Activated naive CD4-positive, alpha-beta T cell treated with anti-CD3 and anti-CD28 coated beads, Interleukin-2, amount 50 U/mL, for 72 hours (primary cell): ENCODE measurements at regions not wholly inside any gene's neighbourhood (a gene's known extent, or its start where the extent isn't known, plus 50 kb on each side); places are given as distances from the start of the nearest gene placed in this dataset.
"Not testable (repeated sequence)": the region's sequence is repeated elsewhere in the genome, so short reads cannot be mapped to it uniquely, and the experiment has no call there.

Experiments
- ATAC-seq, 2 donors: fragments of 150-1000 bp; cut with Tn5 transposase; 2 replicates each; pipeline ENCODE4 v1.10.0; 2021; ENCODE audit warnings: mild to moderate bottlenecking in 2 of 2, moderate library complexity in 2 of 2
- DNase-seq, 2 donors: peaks; one replicate each; pipeline ENCODE4 v3.0.0; 2021 to 2022; ENCODE audit warnings: low spot score in 2 of 2
- H3K27ac Mint-ChIP-seq, 2 donors: one replicate each; pipeline ENCODE4 v1.8.0; 2022; ENCODE audit warnings: mild to moderate bottlenecking in 2 of 2, mixed read lengths in 2 of 2
- H3K36me3 Mint-ChIP-seq, 2 donors: one replicate each; pipeline ENCODE4 v1.8.0; 2022; ENCODE audit warnings: mixed read lengths in 2 of 2
- H3K9me3 Mint-ChIP-seq, 2 donors: one replicate each; pipeline ENCODE4 v1.8.0; 2022; ENCODE audit warnings: mixed read lengths in 2 of 2

GRCh38 chr7:21326241-21326640 is 101.6 kb upstream of the SP4 start:
- no peaks in the 10 kb centered on the region for H3K9me3 Mint-ChIP-seq

GRCh38 chr7:21326921-21327320 is 101.0 kb upstream of the SP4 start:
- H3K36me3 Mint-ChIP-seq = no peaks in the 10 kb centered on the region
- ATAC-seq (no peak), DNase-seq (no peak)
- no peak overlapping the region for H3K27ac Mint-ChIP-seq
- H3K9me3 Mint-ChIP-seq = no peaks in the 10 kb centered on the region

More at GRCh38 chr7:21326241-21326640, 101.6 kb upstream of the SP4 start:
- no peaks in the 10 kb centered on the region for H3K36me3 Mint-ChIP-seq
- DNase-seq = no peak
- no peak for ATAC-seq
- no peak overlapping the region for H3K27ac Mint-ChIP-seq

- H3K27ac Mint-ChIP-seq = no peak overlapping the region
- ATAC-seq (peak in 1 of 2 donors; percentile 44), DNase-seq (no peak)
- no peaks in the 10 kb centered on the region for H3K9me3 Mint-ChIP-seq
- H3K36me3 Mint-ChIP-seq = no peaks in the 10 kb centered on the region
These were observed 100.2 kb upstream of the SP4 start for GRCh38 chr7:21327422-21328409.

GRCh38 chr7:21330462-21331178 is 97.3 kb upstream of the SP4 start:
- H3K27ac Mint-ChIP-seq = no peak overlapping the region
- DNase-seq (no peak), ATAC-seq (no peak)
- peaks cover 0 to 2% of the 10 kb centered on the region in 2 donors for H3K36me3 Mint-ChIP-seq
- peaks cover 0 to under 1% of the 10 kb centered on the region in 2 donors for H3K9me3 Mint-ChIP-seq

GRCh38 chr7:21334906-21335305 is 93.0 kb upstream of the SP4 start:
- Mint-ChIP-seq H3K9me3 (peaks cover 2 to 13% of the 10 kb centered on the region in 2 donors), H3K27ac (no peak overlapping the region), H3K36me3 (peaks cover 13 to 24% of the 10 kb centered on the region in 2 donors)
- no peak for ATAC-seq
- no peak for DNase-seq

DNA sequence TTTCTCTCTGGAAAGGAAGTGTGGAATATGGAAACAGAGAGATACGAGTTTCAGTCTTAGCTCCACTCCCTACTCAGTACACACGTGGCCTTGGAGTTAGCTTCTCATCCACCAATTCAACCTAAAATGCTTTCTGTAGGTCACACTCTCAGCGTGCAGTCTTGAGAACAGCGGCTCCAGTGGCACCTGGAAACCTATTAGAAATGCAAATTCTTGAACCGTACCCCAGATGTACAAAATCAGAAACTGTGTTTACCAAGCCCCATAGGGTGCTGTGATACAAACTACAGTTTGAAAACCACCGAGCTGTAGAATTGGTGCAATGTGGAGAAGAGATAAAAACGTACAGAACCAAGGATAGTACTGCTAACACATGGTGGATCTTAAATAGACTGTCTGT is 91.1 kb upstream of the SP4 start:
- DNase-seq = no peak
- Mint-ChIP-seq H3K27ac (no peak overlapping the region), H3K36me3 (peaks cover 24 to 36% of the 10 kb centered on the region in 2 donors), H3K9me3 (peaks cover 6 to 23% of the 10 kb centered on the region in 2 donors)
- ATAC-seq = no peak

- H3K9me3 Mint-ChIP-seq = peaks cover 12 to 32% of the 10 kb centered on the region in 2 donors
These were observed 89.1 kb upstream of the SP4 start for GRCh38 chr7:21338728-21339164.

DNA sequence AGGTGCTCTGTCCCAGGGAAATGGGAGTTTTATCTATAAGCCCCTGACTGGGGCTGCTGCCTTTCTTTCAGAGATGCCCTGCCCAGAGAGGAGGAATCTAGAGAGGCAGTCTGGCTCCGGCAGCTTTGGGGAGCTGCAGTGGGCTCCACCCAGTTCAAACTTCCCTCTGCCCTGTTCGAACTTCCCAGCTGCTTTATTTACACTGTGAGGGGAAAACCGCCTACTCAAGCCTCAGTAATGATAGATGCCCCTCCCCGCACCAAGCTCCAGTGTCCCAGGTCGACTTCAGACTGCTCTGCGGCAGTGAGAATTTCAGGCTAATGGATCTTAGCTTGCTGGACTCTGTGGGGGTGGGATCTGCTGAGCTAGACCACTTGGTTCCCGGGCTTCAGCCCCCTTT is 83.0 kb upstream of the SP4 start:
- Mint-ChIP-seq H3K36me3 (peaks cover 16 to 31% of the 10 kb centered on the region in 2 donors), H3K9me3 (peaks cover 15 to 23% of the 10 kb centered on the region in 2 donors)
- DNase-seq, ATAC-seq, H3K27ac Mint-ChIP-seq: not testable (repeated sequence)

More at GRCh38 chr7:21338728-21339164, 89.1 kb upstream of the SP4 start:
- DNase-seq (peak; percentile 53 to 65), ATAC-seq (peak; percentile 97 to 99)
- Mint-ChIP-seq H3K27ac (peak overlapping the region; percentile 81 to 82), H3K36me3 (peaks cover 29 to 50% of the 10 kb centered on the region in 2 donors)

GRCh38 chr7:21345361-21345760 is 82.5 kb upstream of the SP4 start:
- Mint-ChIP-seq H3K9me3 (peaks cover 10 to 18% of the 10 kb centered on the region in 2 donors), H3K27ac (no peak overlapping the region), H3K36me3 (peaks cover 12 to 26% of the 10 kb centered on the region in 2 donors)
- ATAC-seq = no peak
- no peak for DNase-seq

- Mint-ChIP-seq H3K27ac (no peak overlapping the region), H3K9me3 (peaks cover 10 to 13% of the 10 kb centered on the region in 2 donors), H3K36me3 (peaks cover 5 to 19% of the 10 kb centered on the region in 2 donors)
- ATAC-seq = no peak
- DNase-seq = no peak
These were observed 81.6 kb upstream of the SP4 start for GRCh38 chr7:21346297-21346696.

DNA sequence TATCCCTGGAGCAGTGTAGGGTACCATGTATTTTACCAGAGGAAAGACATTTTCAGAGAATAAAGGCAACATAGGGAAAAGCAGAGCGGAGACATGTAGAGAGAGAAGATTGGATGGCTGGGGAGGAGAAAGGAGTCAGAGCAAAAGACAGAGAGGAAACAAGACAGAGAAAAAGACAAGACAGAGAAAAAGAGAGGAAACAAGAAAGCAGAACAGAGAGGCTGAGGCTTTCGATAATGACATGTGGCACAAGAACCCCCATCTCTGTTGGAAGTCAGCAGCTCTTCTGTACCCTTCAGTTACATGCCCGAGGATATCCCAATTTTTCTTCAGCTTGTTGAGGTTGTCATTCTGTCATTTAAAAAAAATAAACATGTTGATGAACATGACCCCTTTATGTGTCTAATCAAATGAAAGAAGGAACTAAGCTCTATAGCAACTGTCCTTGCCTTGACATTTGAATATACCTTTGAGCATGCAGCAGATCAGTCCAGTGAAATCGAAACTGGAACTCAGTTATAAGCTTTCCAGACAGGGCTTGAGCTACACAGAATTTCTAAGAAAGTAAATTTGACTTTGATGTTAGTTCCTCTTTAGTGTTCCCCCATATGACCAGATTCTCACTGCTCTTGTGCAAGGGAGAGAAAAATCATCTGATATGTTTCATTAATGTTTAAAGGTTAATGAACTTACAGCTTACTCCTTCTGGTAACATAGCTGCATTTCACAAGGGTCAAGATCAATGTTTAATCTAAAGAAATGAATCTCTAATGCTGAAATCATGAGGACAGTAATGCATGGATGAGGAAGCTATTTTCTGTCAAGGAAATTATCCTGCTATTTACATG is 75.1 kb upstream of the SP4 start:
- Mint-ChIP-seq H3K36me3 (peaks cover 0 to 4% of the 10 kb centered on the region in 2 donors), H3K27ac (peak overlapping the region; percentile 51 to 86), H3K9me3 (peaks cover 4 to 6% of the 10 kb centered on the region in 2 donors)
- DNase-seq (no peak), ATAC-seq (peak; percentile 77 to 82)

DNA sequence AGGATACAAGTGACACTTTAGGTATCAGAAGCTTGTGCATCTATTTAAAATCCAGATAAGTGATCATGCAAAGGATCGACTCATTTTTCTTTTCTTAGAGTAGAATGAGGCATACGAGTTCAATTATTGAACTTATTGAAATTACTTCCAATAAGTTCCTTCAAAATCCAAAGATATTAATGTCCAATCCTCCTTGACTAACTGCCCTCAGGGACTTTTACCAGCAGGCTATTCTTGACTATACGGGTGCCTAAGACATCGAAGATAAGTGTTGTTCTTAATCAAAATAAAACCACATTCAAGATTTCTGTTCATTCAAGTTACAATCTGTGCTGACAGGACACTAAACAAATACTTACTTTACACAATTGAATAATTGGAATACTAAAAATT is 74.5 kb upstream of the SP4 start:
- no peak for DNase-seq
- H3K9me3 Mint-ChIP-seq = peaks cover 3 to 4% of the 10 kb centered on the region in 2 donors
- no peak for ATAC-seq
- H3K36me3 Mint-ChIP-seq = peaks cover 0 to 4% of the 10 kb centered on the region in 2 donors
- peak overlapping the region in 1 of 2 donors; percentile 86 for H3K27ac Mint-ChIP-seq

DNA sequence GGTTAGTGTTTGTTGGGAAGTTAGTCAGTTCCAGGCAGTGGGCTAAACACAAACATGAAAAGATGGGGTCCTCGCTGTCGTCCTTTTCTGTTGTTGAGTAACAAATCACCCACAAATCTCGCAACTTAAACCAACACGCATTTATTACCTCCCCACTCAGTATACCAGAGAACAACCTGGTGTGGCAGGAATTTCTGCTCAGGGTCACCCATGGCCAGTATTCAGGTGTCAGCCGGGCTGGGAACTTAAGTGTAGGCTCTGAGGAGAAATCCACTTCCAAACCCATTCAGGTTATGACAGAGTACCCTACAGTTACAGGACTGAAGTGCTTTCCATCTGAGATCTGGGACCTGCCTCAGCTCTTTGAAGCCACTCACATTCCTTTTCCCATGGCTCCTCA is 73.6 kb upstream of the SP4 start:
- DNase-seq (no peak), ATAC-seq (no peak)
- Mint-ChIP-seq H3K36me3 (peaks cover 0 to 4% of the 10 kb centered on the region in 2 donors), H3K27ac (peak overlapping the region in 1 of 2 donors; percentile 86), H3K9me3 (peaks cover 3 to 4% of the 10 kb centered on the region in 2 donors)

GRCh38 chr7:21355406-21355874 is 72.4 kb upstream of the SP4 start:
- H3K36me3 Mint-ChIP-seq = peaks cover 0 to 4% of the 10 kb centered on the region in 2 donors
- peak; percentile 88 to 90 for ATAC-seq

DNA sequence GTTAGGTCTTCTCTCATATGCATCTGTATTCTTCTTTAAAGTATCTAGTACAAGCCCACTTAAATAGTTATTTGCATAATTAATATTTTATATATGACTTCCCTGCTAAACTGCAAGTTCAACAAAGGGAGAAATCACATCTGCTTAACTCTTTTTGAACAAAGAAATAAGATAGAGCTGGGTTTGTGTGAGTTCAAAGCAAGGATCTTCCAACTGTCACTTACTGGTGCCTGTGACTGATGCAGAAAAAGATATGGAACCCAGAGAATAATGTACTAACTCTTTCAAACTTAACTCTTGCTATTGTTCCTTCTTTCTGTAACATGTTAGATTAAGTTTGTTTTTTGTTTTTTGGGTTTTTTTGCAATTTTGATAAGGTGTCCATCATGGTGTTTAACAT is 71.3 kb upstream of the SP4 start:
- no peak overlapping the region for H3K27ac Mint-ChIP-seq
- peaks cover 0 to 9% of the 10 kb centered on the region in 2 donors for H3K36me3 Mint-ChIP-seq
- ATAC-seq = no peak
- H3K9me3 Mint-ChIP-seq = peaks cover 3 to 9% of the 10 kb centered on the region in 2 donors
- DNase-seq = no peak

More at GRCh38 chr7:21355406-21355874, 72.4 kb upstream of the SP4 start:
- Mint-ChIP-seq H3K27ac (peak overlapping the region in 1 of 2 donors; percentile 86), H3K9me3 (peaks cover 3 to 4% of the 10 kb centered on the region in 2 donors)
- peak; percentile 32 to 64 for DNase-seq
